Tibial artery (tissue), 4 donors: ENCODE measurements at regions not wholly inside any gene's neighbourhood (a gene's known extent, or its start where the extent isn't known, plus 50 kb on each side); places are given as distances from the start of the nearest gene placed in this dataset.

Experiments used
- DNase-seq, 2 donors: peaks; one replicate each; pipeline ENCODE4 v3.0.0-alpha.2; 2019
- H3K27ac ChIP-seq, 2 donors: fragments of 200-600 bp; sonication (generic) in 1 of 2; 1 replicate in 1 of 2; 2 replicates in 1 of 2; pipeline ENCODE4 v1.5.1; 2018 to 2019; ENCODE audit warnings: mild to moderate bottlenecking in 1 of 2
- H3K27me3 ChIP-seq, 2 donors: fragments of 200-600 bp; sonication (generic) in 1 of 2; one replicate each; pipeline versions ENCODE4 v1.5.1 to v1.6.0; 2016 to 2019
- H3K36me3 ChIP-seq, 3 donors: fragments of 200-600 bp; sonication (generic) in 2 of 3; one replicate each; pipeline ENCODE4 v1.5.1; 2016 to 2019; ENCODE audit warnings: mild to moderate bottlenecking in 2 of 3
- H3K4me1 ChIP-seq, 4 donors: fragments of 200-600 bp; sonication (generic) in 2 of 4; 1 replicate in 3 of 4; 2 replicates in 1 of 4; pipeline ENCODE4 v1.5.1; 2016 to 2019
- H3K4me3 ChIP-seq, 2 donors: fragments of 200-600 bp; sonication (generic) in 1 of 2; 1 replicate in 1 of 2; 2 replicates in 1 of 2; pipeline ENCODE4 v1.5.1; 2018 to 2019; ENCODE audit warnings: mild to moderate bottlenecking in 2 of 2
- H3K9me3 ChIP-seq, 3 donors: fragments of 200-600 bp; sonication (generic) in 1 of 3; one replicate each; pipeline ENCODE4 v1.5.1; 2016 to 2019
- CTCF ChIP-seq, 2 experiments: fragments of 200-600 bp in 1 of 2; fragments of 450-650 bp in 1 of 2; IDR thresholded peaks; one replicate each; pipeline ENCODE4 v1.5.1; 2017 to 2019; ENCODE audit warnings: antibody characterized with exemption in 2 of 2, mild to moderate bottlenecking in 1 of 2, moderate library complexity in 1 of 2
- intact Hi-C: fragments of 100-400 bp; cut with DNase I; formaldehyde crosslinking; loops from one replicate; pipeline ENCODE4 v1.15.0; 2023; ENCODE audit warnings: low total_unique reads

DNA sequence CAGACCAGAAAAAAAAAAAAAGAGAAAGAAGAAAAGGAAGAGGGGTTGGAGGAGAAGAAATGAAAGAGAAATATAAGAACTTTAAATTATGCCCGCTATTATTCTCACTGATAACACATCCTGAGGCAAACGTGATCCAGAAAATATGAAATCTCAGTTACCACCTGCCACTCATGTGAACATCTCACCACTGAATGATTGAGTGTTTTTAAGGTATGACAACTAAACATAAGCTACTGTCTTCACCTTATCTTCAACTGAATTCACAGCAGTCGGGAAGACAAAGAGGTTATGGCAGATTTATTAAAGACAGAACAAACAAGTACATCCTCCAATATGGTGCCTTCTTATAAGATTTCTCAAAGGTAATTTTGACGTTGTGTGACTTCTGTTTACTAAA lies 327.9 kb downstream of the TMEM161B start:
- no peaks in the 10 kb centered on the region for H3K4me1 ChIP-seq
- no peaks in the 10 kb centered on the region for H3K36me3 ChIP-seq
- intact Hi-C loops = no loop called here
- no peaks in the 10 kb centered on the region for H3K27me3 ChIP-seq
- H3K9me3 ChIP-seq = no peaks in the 10 kb centered on the region
- H3K27ac ChIP-seq = no peak overlapping the region
- TF ChIP-seq CTCF (IDR thresholded peaks at IDR 0.05) = no peak
- DNase-seq = no peak
- no peak overlapping the region for H3K4me3 ChIP-seq

- Histone ChIP-seq H3K9me3 (no peaks in the 10 kb centered on the region), H3K4me1 (no peaks in the 10 kb centered on the region), H3K27me3 (no peaks in the 10 kb centered on the region), H3K4me3 (no peak overlapping the region), H3K36me3 (no peaks in the 10 kb centered on the region), H3K27ac (no peak overlapping the region)
- intact Hi-C loops = no loop called here
- no peak for DNase-seq
- no peak for TF ChIP-seq CTCF (IDR thresholded peaks at IDR 0.05)
Measured at GRCh38 chr5:87936667-87937066, 332.0 kb downstream of the TMEM161B start.

DNA sequence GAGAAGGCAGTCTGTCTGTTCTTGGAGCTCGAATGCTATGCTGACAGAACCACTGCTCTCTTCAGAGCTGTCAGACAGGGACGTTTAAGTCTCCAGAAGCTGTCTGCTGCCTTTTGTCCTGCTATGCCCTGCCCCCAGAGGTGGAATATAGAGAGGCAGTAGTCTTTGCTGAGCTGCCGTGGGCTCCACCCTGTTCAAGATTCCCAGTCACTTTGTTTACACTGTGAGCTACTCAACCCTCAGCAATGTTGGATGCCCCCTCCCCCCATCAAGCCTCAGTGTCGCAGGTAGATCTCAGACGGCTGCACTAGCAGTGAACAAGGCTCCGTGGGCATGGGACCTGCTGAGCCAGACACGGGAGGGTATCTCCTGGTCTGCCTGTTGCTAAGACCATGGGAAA lies 344.2 kb downstream of the TMEM161B start:
- Histone ChIP-seq H3K36me3 (no peaks in the 10 kb centered on the region), H3K27ac (no peak overlapping the region), H3K4me1 (no peaks in the 10 kb centered on the region), H3K27me3 (no peaks in the 10 kb centered on the region), H3K9me3 (no peaks in the 10 kb centered on the region), H3K4me3 (no peak overlapping the region)
- DNase-seq = no peak
- intact Hi-C loops = no loop called here
- TF ChIP-seq CTCF (IDR thresholded peaks at IDR 0.05) = no peak

DNA sequence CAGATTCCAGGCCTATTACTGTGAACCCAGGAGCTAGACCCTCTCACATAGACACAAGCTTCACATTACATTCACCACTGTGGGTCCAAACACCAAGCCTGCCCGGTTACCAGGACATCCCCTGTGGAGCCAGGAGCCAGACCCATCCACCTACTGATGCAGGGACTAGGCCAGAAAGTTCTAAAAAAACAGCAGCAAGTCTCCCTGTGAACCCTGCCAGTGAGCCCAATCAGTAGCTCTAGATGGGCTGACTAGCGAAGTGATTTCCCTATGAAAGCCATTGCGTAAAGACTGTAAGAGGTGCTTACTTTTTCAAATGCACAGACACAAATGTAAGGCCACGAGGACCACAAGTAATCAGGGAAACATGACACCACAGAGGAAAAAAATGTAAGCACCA lies 352.3 kb downstream of the TMEM161B start:
- H3K9me3 ChIP-seq = peaks cover 0 to 8% (median 0%) of the 10 kb centered on the region in 3 donors
- no peak for TF ChIP-seq CTCF (IDR thresholded peaks at IDR 0.05)
- no peaks in the 10 kb centered on the region for H3K27me3 ChIP-seq
- no peak overlapping the region for H3K27ac ChIP-seq
- no peak overlapping the region for H3K4me3 ChIP-seq
- no peaks in the 10 kb centered on the region for H3K36me3 ChIP-seq
- no peak for DNase-seq
- H3K4me1 ChIP-seq = no peaks in the 10 kb centered on the region
- intact Hi-C loops = no loop called here

DNA sequence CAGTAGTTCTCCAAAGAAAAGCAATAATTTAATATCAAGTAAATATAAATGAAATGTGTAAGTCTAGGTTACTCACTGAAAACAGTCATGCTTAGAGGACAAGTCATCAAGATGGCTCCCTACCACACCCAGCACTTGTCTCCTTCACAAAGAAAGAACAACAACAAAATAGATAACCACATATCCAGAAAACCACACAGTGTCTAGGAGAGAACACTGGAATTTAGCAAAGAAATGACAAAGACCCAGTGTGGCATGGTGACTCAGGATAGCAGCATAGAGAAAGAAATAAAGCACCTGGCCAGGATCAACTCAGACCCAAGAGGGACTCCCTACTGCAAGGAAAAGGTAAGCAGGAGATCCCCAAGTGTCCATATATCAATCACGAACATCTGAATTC lies 356.2 kb downstream of the TMEM161B start:
- Histone ChIP-seq H3K27me3 (no peaks in the 10 kb centered on the region), H3K4me1 (no peaks in the 10 kb centered on the region), H3K9me3 (peaks cover 0 to 8% (median 0%) of the 10 kb centered on the region in 3 donors), H3K27ac (no peak overlapping the region), H3K4me3 (no peak overlapping the region), H3K36me3 (no peaks in the 10 kb centered on the region)
- no peak for TF ChIP-seq CTCF (IDR thresholded peaks at IDR 0.05)
- intact Hi-C loops = no loop called here
- no peak for DNase-seq

- intact Hi-C loops = no loop called here
- no peak overlapping the region for H3K4me3 ChIP-seq
Measured at GRCh38 chr5:87909382-87909781, 359.3 kb downstream of the TMEM161B start.

More at GRCh38 chr5:87909382-87909781, 359.3 kb downstream of the TMEM161B start:
- H3K9me3 ChIP-seq = peaks cover 0 to 3% (median 0%) of the 10 kb centered on the region in 3 donors
- DNase-seq = no peak
- H3K27ac ChIP-seq = no peak overlapping the region
- H3K27me3 ChIP-seq = no peaks in the 10 kb centered on the region
- H3K36me3 ChIP-seq = no peaks in the 10 kb centered on the region
- H3K4me1 ChIP-seq = no peaks in the 10 kb centered on the region
- no peak for TF ChIP-seq CTCF (IDR thresholded peaks at IDR 0.05)
